Dermis microvascular lymphatic vessel endothelial cell (primary cell): ENCODE measurements at regions not wholly inside any gene's neighbourhood (a gene's known extent, or its start where the extent isn't known, plus 50 kb on each side); places are given as distances from the start of the nearest gene placed in this dataset.
A peak's percentile ranks its signal among the peaks of the same experiment; 100 is the strongest.
"Not testable (repeated sequence)": the region's sequence is repeated elsewhere in the genome, so short reads cannot be mapped to it uniquely, and the experiment has no call there.

Experiments
- DNase-seq, 2 donors: peaks; one replicate each; pipeline versions ENCODE4 v3.0.0 to v3.0.0-alpha.2; 2010; ENCODE audit warnings: low read depth in 2 of 2

GRCh38 chr2:234725528-234726264 is 226.1 kb upstream of the SH3BP4 start:
- DNase-seq, result no peak

- no peak for DNase-seq
These were observed 227.0 kb upstream of the SH3BP4 start for GRCh38 chr2:234724850-234725249.

GRCh38 chr2:234723400-234723799 is 226.5 kb upstream of the ARL4C start:
- no peak for DNase-seq

- DNase-seq, result peak in 1 of 2 donors; percentile 13
These were observed 225.3 kb upstream of the ARL4C start for GRCh38 chr2:234722176-234722575.

GRCh38 chr2:234719116-234719716 is 222.3 kb upstream of the ARL4C start:
- DNase-seq, result no peak

- DNase-seq, result no peak
These were observed 219.4 kb upstream of the ARL4C start for GRCh38 chr2:234716271-234716670.

- no peak for DNase-seq
These were observed 218.9 kb upstream of the ARL4C start for GRCh38 chr2:234715671-234716250.

GRCh38 chr2:234714711-234715110 is 217.8 kb upstream of the ARL4C start:
- DNase-seq, result no peak

GRCh38 chr2:234712421-234712935 is 215.6 kb upstream of the ARL4C start:
- DNase-seq, result no peak

GRCh38 chr2:234711308-234711707 is 214.4 kb upstream of the ARL4C start:
- DNase-seq, result no peak

GRCh38 chr2:234710587-234710986 is 213.7 kb upstream of the ARL4C start:
- no peak for DNase-seq

GRCh38 chr2:234710066-234710465 is 213.2 kb upstream of the ARL4C start:
- DNase-seq, result no peak

- no peak for DNase-seq
These were observed 211.8 kb upstream of the ARL4C start for GRCh38 chr2:234708717-234709116.

GRCh38 chr2:234708091-234708683 is 211.3 kb upstream of the ARL4C start:
- DNase-seq, result no peak

GRCh38 chr2:234706086-234706485 is 209.2 kb upstream of the ARL4C start:
- no peak for DNase-seq

GRCh38 chr2:234705108-234705507 is 208.2 kb upstream of the ARL4C start:
- no peak for DNase-seq

- no peak for DNase-seq
These were observed 206.4 kb upstream of the ARL4C start for GRCh38 chr2:234703258-234703657.

GRCh38 chr2:234702731-234703225 is 205.9 kb upstream of the ARL4C start:
- DNase-seq, result no peak

GRCh38 chr2:234701841-234702240 is 205.0 kb upstream of the ARL4C start:
- no peak for DNase-seq

GRCh38 chr2:234701421-234701820 is 204.5 kb upstream of the ARL4C start:
- DNase-seq, result no peak

GRCh38 chr2:234699456-234699855 is 202.6 kb upstream of the ARL4C start:
- no peak for DNase-seq

- DNase-seq, result not testable (repeated sequence)
These were observed 200.5 kb upstream of the ARL4C start for GRCh38 chr2:234697300-234697876.
